GM10248 (cell line): ENCODE measurements at regions not wholly inside any gene's neighbourhood (a gene's known extent, or its start where the extent isn't known, plus 50 kb on each side); places are given as distances from the start of the nearest gene placed in this dataset.

ENCODE experiments used
- CTCF ChIA-PET: fragments of 300-600 bp; sonication (Branson Sonifier 250); formaldehyde crosslinking; extraction: SDS; loops from one replicate; lab custom pipeline; 2021; ENCODE audit warnings: antibody characterized with exemption; lab: Yijun Ruan, JAX
- POLR2A ChIA-PET: fragments of 350-650 bp; sonication (Branson Sonifier 250); formaldehyde crosslinking; extraction: SDS; loops from one replicate; lab custom pipeline; 2020; ENCODE audit warnings: antibody characterized with exemption; lab: Yijun Ruan, JAX
- DNase-seq: peaks from one replicate; pipeline ENCODE4 v3.0.0; 2012; ENCODE audit errors: extremely low spot score
- TF ChIP-seq, protein P1 (sequence below): IDR thresholded peaks from 2 replicates; pipeline ENCODE4 v1.5.1; 2012; ENCODE audit warnings: mild to moderate bottlenecking, low read depth; ENCODE audit errors: extremely low read depth, missing control alignments, control extremely low read depth

DNA sequence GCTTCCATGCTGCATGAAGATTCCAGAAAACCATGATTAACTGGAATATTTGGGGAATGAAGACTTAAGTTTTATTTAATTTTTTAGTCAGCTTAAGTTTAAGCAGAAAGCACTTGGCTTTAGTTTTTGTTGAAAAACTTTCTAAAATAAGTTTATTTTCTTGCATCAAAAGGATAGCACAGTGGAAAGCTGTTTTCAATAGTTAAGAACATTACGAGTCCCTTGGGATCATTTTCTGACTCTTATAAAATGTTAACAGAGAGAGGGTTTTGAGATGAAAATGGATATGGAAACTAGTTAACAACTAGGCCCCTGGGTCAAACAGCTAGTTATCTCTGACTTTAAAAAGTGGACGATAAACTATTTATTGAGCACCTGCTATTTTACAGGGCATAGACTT lies 181.9 kb upstream of the SLC38A2 start:
- DNase-seq = no peak
- TF ChIP-seq, protein P1, sequence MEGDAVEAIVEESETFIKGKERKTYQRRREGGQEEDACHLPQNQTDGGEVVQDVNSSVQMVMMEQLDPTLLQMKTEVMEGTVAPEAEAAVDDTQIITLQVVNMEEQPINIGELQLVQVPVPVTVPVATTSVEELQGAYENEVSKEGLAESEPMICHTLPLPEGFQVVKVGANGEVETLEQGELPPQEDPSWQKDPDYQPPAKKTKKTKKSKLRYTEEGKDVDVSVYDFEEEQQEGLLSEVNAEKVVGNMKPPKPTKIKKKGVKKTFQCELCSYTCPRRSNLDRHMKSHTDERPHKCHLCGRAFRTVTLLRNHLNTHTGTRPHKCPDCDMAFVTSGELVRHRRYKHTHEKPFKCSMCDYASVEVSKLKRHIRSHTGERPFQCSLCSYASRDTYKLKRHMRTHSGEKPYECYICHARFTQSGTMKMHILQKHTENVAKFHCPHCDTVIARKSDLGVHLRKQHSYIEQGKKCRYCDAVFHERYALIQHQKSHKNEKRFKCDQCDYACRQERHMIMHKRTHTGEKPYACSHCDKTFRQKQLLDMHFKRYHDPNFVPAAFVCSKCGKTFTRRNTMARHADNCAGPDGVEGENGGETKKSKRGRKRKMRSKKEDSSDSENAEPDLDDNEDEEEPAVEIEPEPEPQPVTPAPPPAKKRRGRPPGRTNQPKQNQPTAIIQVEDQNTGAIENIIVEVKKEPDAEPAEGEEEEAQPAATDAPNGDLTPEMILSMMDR = no peak
- ChIA-PET POLR2A (no interaction called here), CTCF (no interaction called here)

DNA sequence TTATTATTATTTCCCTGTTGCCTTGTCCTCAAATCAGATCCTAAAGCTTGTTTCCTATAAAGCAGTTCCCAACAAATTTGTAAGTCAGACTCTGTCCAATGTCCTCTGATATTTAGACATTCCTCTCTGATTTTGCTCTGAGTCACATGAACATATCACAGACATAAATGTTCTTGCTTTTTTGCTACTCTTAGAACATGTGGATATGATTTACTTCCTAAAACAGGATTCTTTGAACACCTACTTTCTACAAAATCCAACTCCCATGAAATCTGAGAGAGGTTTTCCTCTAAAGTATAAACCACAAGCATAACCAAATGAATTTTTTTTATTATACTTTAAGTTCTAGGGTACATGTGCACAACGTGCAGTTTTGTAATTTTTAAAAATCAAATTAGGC lies 181.3 kb upstream of the SLC38A2 start:
- TF ChIP-seq, protein P1 = no peak
- ChIA-PET POLR2A (no interaction called here), CTCF (no interaction called here)
- DNase-seq = no peak

DNA sequence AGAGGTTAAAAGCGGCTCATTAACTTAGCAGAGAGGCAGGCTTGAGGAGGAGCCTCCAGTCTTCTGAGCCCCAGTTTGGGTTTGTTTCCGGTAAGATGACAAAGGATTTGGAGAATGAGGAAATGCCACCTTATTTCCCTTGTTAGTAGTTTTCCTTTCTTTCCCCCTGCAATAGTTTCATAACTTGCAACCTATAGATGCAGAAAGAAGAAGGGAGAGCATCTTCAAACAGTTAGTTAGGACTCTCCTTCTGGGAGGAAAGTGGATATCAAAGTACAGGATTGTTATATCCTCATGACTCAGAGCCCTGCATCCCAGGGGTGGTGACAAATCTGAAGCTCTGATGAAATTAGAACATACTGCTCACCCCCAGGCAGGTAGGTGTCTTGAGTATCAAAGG lies 180.7 kb upstream of the SLC38A2 start:
- POLR2A ChIA-PET = no interaction called here
- DNase-seq = no peak
- CTCF ChIA-PET = no interaction called here
- TF ChIP-seq, protein P1 = no peak

DNA sequence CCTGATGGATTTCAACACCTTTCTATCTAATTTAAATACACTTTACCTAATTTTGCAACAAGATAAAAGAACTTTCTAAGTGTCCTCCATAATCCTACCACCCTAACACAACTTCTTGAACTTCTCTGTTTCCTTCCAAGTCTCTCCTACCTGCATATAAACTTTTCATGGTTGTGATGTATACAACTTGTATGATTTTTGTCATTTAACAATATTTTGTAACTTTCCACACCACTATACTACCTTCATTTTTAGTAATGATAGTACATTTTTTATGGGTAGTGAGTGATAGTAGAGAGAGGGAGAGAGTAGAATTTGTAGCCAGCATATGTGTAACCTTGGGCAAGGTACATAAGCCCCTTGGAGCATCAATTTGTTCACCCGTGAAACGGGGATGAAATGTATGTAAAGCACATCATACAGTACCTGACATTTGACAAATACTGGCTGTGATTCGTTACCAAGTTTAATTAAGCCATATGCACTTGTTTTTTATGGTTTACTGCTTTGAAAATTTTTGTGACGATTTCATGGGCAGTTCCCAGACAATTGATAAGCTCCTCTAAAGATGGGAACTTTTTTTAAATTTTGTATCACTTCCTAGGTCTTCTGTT lies 177.8 kb upstream of the SLC38A2 start:
- TF ChIP-seq, protein P1 = no peak
- no peak for DNase-seq
- ChIA-PET POLR2A (no interaction called here), CTCF (interaction anchor here (1.0 kb wide), 1 partner anchor 119 kb away, joined by 3 read pairs; no protein-coding TSS in a partner anchor)

DNA sequence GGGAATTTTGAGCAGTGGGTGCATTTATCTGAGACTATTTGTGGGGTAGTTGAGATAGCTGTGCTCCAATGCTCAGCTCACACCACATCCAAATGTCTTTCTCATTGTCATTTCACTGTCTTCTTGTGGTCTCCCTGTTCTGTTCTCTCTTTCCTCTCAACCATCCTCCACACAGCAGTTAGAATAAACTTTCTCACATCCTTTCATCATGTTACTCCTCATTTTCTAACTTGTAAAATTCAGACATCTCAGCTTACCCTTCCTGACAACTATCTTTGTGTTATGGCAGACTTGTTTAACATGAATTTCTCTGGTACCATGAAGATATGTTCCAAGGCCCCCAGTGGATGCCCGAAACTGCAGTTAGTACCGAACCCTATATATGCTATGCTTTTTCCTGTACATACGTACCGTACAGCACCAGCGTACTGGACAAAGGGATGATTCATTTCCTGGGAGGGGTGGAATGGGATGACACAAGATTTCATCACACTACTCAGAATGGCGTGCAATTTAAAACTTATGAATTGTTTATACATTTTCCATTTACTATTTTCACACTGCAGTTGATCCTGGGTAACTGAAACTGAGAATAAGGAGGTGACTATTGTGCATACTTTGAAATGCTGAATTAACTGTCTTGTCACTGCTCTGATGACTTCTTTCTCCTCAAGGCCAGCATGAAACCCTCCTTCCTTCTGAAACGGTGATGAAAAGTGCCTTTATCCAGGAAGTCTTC lies 177.1 kb upstream of the SLC38A2 start:
- CTCF ChIA-PET = no interaction called here
- no peak for DNase-seq
- POLR2A ChIA-PET = no interaction called here
- TF ChIP-seq, protein P1 = no peak

DNA sequence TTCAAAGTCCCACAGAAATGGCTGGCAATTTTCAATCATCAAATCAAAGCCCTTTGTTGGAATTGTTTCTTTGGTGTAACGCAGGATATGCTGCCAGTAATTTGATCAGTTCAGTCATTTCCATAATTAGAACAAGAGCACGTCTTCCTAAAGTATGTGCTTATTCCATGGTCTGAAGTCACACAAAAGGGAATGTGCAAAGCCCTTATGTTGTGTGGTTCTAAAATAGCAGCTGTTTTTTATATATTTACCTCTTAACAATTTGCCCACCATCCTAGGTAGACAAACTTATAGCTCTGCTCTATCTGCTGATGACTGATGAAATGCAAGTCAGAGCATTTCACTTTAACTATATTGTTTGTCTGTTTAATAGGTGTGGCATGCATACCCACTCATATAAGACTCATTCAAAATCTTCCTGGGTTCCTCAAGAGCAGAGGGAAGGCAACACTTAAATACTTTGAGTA lies 176.1 kb upstream of the SLC38A2 start:
- ChIA-PET CTCF (interaction anchor here (1.1 to 1.7 kb wide), 2 partner anchors 16 to 32 kb away, joined by 3 read pairs; no protein-coding TSS in a partner anchor), POLR2A (no interaction called here)
- DNase-seq = no peak

More for the DNA sequence above, 176.1 kb upstream of the SLC38A2 start:
- TF ChIP-seq, protein P1 = no peak
